Panc1 (cell line): ENCODE measurements at regions not wholly inside any gene's neighbourhood (a gene's known extent, or its start where the extent isn't known, plus 50 kb on each side); places are given as distances from the start of the nearest gene placed in this dataset.

ENCODE experiments used
- ATAC-seq: fragments of 200-7000 bp; cut with Tn5 transposase; 2 replicates; pipeline ENCODE4 v1.9.1; 2020; ENCODE audit warnings: mild to moderate bottlenecking, moderate library complexity
- BruUV-seq: library from RNA; stranded (reverse); fragments of 400-500 nt; replicated peaks from 2 replicates; lab custom pipeline; 2021; lab: Mats Ljungman, UMichigan
- CTCF ChIA-PET: fragments of 300-600 bp; sonication (Branson Sonifier 250); formaldehyde crosslinking; loops from one replicate; lab custom pipeline; 2022; ENCODE audit warnings: antibody characterized with exemption; lab: Charles Lee
- POLR2A ChIA-PET: fragments of 300-600 bp; sonication (Branson Sonifier 250); formaldehyde crosslinking; loops from one replicate; lab custom pipeline; 2022; ENCODE audit warnings: antibody characterized with exemption; lab: Charles Lee
- DNase-seq: peaks from one replicate; pipeline ENCODE4 v3.0.0-alpha.2; 2010; ENCODE audit warnings: low read depth, low spot score
- H3K27ac ChIP-seq: 2 replicates; pipeline ENCODE4 v1.5.1; 2011; ENCODE audit warnings: mild to moderate bottlenecking, low read length, inconsistent platforms
- H3K27me3 ChIP-seq: fragments of 200-500 bp; sonication (Bioruptor generic); 2 replicates; pipeline ENCODE4 v1.6.0; 2014; ENCODE audit warnings: low read length, inconsistent platforms; ENCODE audit not compliant: control insufficient read depth, insufficient read depth
- H3K36me3 ChIP-seq: fragments of 200-500 bp; sonication (Bioruptor generic); 2 replicates; pipeline ENCODE4 v1.5.1; 2014; ENCODE audit warnings: inconsistent platforms, mild to moderate bottlenecking, low read length, moderate library complexity; ENCODE audit not compliant: control insufficient read depth, insufficient read depth
- H3K4me1 ChIP-seq: 2 replicates; pipeline ENCODE4 v1.5.1; 2011; ENCODE audit warnings: inconsistent platforms, mild to moderate bottlenecking, low read length, moderate library complexity; ENCODE audit not compliant: control insufficient read depth, insufficient read depth
- H3K4me3 ChIP-seq, 2 experiments: 2 replicates each; pipeline ENCODE4 v1.5.1; 2011 to 2012; ENCODE audit warnings: low read depth in 2 of 2, low read length in 2 of 2, mild to moderate bottlenecking in 2 of 2, inconsistent platforms in 1 of 2, moderate library complexity in 1 of 2
- H3K9me3 ChIP-seq: fragments of 200-500 bp; sonication (Bioruptor generic); 2 replicates; pipeline ENCODE4 v1.5.1; 2014; ENCODE audit warnings: low read depth, mild to moderate bottlenecking, inconsistent platforms, low read length, moderate library complexity; ENCODE audit not compliant: control insufficient read depth, insufficient read depth
- CTCF ChIP-seq: fragments of 450-650 bp; IDR thresholded peaks from 2 replicates; pipeline ENCODE4 v1.5.1; 2017; ENCODE audit warnings: mild to moderate bottlenecking
- POLR2AphosphoS5 ChIP-seq: IDR thresholded peaks from 2 replicates; pipeline ENCODE4 v1.6.1; 2012; ENCODE audit warnings: mild to moderate bottlenecking, low read depth, low read length, moderate library complexity
- REST ChIP-seq, 2 experiments: IDR thresholded peaks; 2 replicates each; pipeline ENCODE4 v1.6.1; 2011 to 2012; ENCODE audit warnings: low read depth in 2 of 2, control low read depth in 1 of 2, low read length in 1 of 2, mild to moderate bottlenecking in 1 of 2, moderate library complexity in 1 of 2; ENCODE audit not compliant: insufficient read depth in 1 of 2
- SIN3A ChIP-seq: IDR thresholded peaks from 2 replicates; pipeline ENCODE4 v1.6.1; 2012; ENCODE audit warnings: low read depth, mild to moderate bottlenecking, low read length, moderate library complexity, borderline replicate concordance; ENCODE audit not compliant: insufficient read depth
- TCF7L2 ChIP-seq: IDR thresholded peaks from 2 replicates; pipeline ENCODE4 v1.6.1; 2011; ENCODE audit warnings: mild to moderate bottlenecking, low read depth, low read length, inconsistent platforms
- in situ Hi-C: cut with HindIII; loops from 2 replicates; pipeline ENCODE4 v1.10.0; 2016; ENCODE audit warnings: low sequenced_read_pairs, low pct_unique_long_range_greater_than_20kb
- intact Hi-C: fragments of 100-400 bp; cut with micrococcal nuclease; formaldehyde crosslinking; loops from one replicate; pipeline ENCODE4 v1.10.0; 2022; ENCODE audit not compliant: unreplicated experiment

- no peak overlapping the region for H3K4me3 ChIP-seq
- no peak for ATAC-seq
- no TSS peak for BruUV-seq
- H3K9me3 ChIP-seq: 0 out of 2 replicates have a peak, but pooled peaks cover under 1% of the 10 kb centered on the region
- in situ Hi-C loops (no loop called here), intact Hi-C loops (no loop called here)
- H3K27me3 ChIP-seq: no peaks in the 10 kb centered on the region
- H3K4me1 ChIP-seq: peaks cover 15% of the 10 kb centered on the region
- TF ChIP-seq SIN3A (no peak), POLR2AphosphoS5 (no peak), REST (IDR thresholded peaks at IDR 0.05; ENCODE audit: insufficient read depth in 1 of 2, low read depth in 2 of 2, low read length in 1 of 2) (no peak), TCF7L2 (no peak), CTCF (no peak)
- no peak for DNase-seq
- ChIA-PET CTCF (no interaction called here), POLR2A (no interaction called here)
- no peaks in the 10 kb centered on the region for H3K36me3 ChIP-seq
- peak overlapping the region; percentile 84 for H3K27ac ChIP-seq
Measured at GRCh38 chr2:237180187-237180586, 94.5 kb downstream of the COPS8 start.

- TF ChIP-seq SIN3A: no peak
- TF ChIP-seq CTCF: no peak
- no peak for TF ChIP-seq POLR2AphosphoS5
- TF ChIP-seq REST (IDR thresholded peaks at IDR 0.05; ENCODE audit: insufficient read depth in 1 of 2, low read depth in 2 of 2, low read length in 1 of 2): no peak
- no peak for TF ChIP-seq TCF7L2
- H3K27me3 ChIP-seq: no peaks in the 10 kb centered on the region
- H3K9me3 ChIP-seq: no peaks in the 10 kb centered on the region
- ChIA-PET CTCF (no interaction called here), POLR2A (no interaction called here)
- BruUV-seq: no TSS peak
- no peak for ATAC-seq
- in situ Hi-C loops (no loop called here), intact Hi-C loops (no loop called here)
- H3K4me3 ChIP-seq: no peak overlapping the region
- peak overlapping the region; percentile 84; the same call in 1 of the 2 replicates for H3K27ac ChIP-seq
- DNase-seq: no peak
- H3K36me3 ChIP-seq: no peaks in the 10 kb centered on the region
- H3K4me1 ChIP-seq: peaks cover 15% of the 10 kb centered on the region
Measured at GRCh38 chr2:237180987-237181386, 95.3 kb downstream of the COPS8 start.
